HCT116 (cell line): ENCODE measurements at regions not wholly inside any gene's neighbourhood (a gene's known extent, or its start where the extent isn't known, plus 50 kb on each side); places are given as distances from the start of the nearest gene placed in this dataset.
A peak's percentile ranks its signal among the peaks of the same experiment; 100 is the strongest.

Experiments used
- ATAC-seq: fragments of 200-7000 bp; cut with Tn5 transposase; 2 replicates; pipeline ENCODE4 v1.9.1; 2020; ENCODE audit warnings: mild to moderate bottlenecking, moderate library complexity
- BruUV-seq: library from RNA; stranded (reverse); fragments of 400-500 nt; replicated peaks from 2 replicates; lab custom pipeline; 2021; lab: Mats Ljungman, UMichigan
- CTCF ChIA-PET: fragments of 300-600 bp; sonication (Branson Sonifier 250); formaldehyde crosslinking; loops from one replicate; lab custom pipeline; 2021; ENCODE audit warnings: antibody characterized with exemption; lab: Charles Lee
- POLR2A ChIA-PET: fragments of 300-600, 350-600 bp; sonication (Branson Sonifier 250); formaldehyde crosslinking; loops from one replicate; lab custom pipeline; 2021; ENCODE audit warnings: antibody characterized with exemption; lab: Charles Lee
- RAD21 ChIA-PET, 2 experiments: fragments of 300-600 bp; sonication (Branson Sonifier 250); formaldehyde crosslinking; loops; one replicate each; lab custom pipeline; 2023; ENCODE audit warnings: low total read pairs in 2 of 2; ENCODE audit not compliant: uncharacterized antibody in 2 of 2, unreplicated experiment in 2 of 2, low non-redundant PET in 1 of 2; lab: Charles Lee
- DNase-seq: peaks from one replicate; pipeline ENCODE4 v3.0.0-alpha.2; 2010; ENCODE audit warnings: low read depth, low spot score
- H2AFZ ChIP-seq: fragments of 200-600 bp; shearing (Covaris generic), sonication (generic); 2 replicates; pipeline ENCODE4 v1.6.1; 2017; ENCODE audit warnings: low read depth, mixed run types, mixed read lengths, antibody characterized with exemption, low read length; ENCODE audit not compliant: poor library complexity, severe bottlenecking
- H3K27ac ChIP-seq: 2 replicates; pipeline ENCODE4 v1.5.1; 2012; ENCODE audit warnings: low read depth, low read length
- H3K27me3 ChIP-seq: fragments of 200-600 bp; sonication (generic); 2 replicates; pipeline ENCODE4 v1.6.1; 2016; ENCODE audit warnings: mixed run types, low read length, mixed read lengths; ENCODE audit not compliant: insufficient read depth
- H3K36me3 ChIP-seq, 2 experiments: fragments of 200-500 bp in 1 of 2; fragments of 200-600 bp in 1 of 2; sonication (Bioruptor generic) in 1 of 2; sonication (generic) in 1 of 2; 2 replicates each; pipeline versions ENCODE4 v1.5.1 to v1.6.1; 2014 to 2016; ENCODE audit warnings: low read length in 2 of 2, inconsistent platforms in 1 of 2, mixed read lengths in 1 of 2, mixed run types in 1 of 2; ENCODE audit not compliant: insufficient read depth in 2 of 2, control insufficient read depth in 1 of 2
- H3K4me1 ChIP-seq, 2 experiments: fragments of 200-600 bp in 1 of 2; sonication (generic) in 1 of 2; 2 replicates each; pipeline versions ENCODE4 v1.5.1 to v1.6.1; 2012 to 2017; ENCODE audit warnings: low read length in 2 of 2, inconsistent platforms in 1 of 2, mild to moderate bottlenecking in 1 of 2, mixed read lengths in 1 of 2, mixed run types in 1 of 2, moderate library complexity in 1 of 2; ENCODE audit not compliant: insufficient read depth in 2 of 2, control insufficient read depth in 1 of 2
- H3K4me2 ChIP-seq: fragments of 200-600 bp; sonication (generic); 2 replicates; pipeline ENCODE4 v1.6.1; 2017; ENCODE audit warnings: mixed run types, low read length, mixed read lengths
- H3K4me3 ChIP-seq, 2 experiments: fragments of 200-600 bp in 1 of 2; sonication (generic) in 1 of 2; replicated peaks in 1 of 2; 2 replicates each; pipeline ENCODE4 v1.5.1; 2011 to 2016; ENCODE audit warnings: low read length in 2 of 2, control low read depth in 1 of 2, low read depth in 1 of 2, mild to moderate bottlenecking in 1 of 2, mixed read lengths in 1 of 2, mixed run types in 1 of 2
- H3K79me2 ChIP-seq: fragments of 200-600 bp; sonication (generic); 2 replicates; pipeline ENCODE4 v1.6.1; 2017; ENCODE audit warnings: mild to moderate bottlenecking, mixed run types, low read length, moderate library complexity, mixed read lengths; ENCODE audit not compliant: insufficient read depth
- H3K9ac ChIP-seq: fragments of 200-600 bp; sonication (generic); 2 replicates; pipeline ENCODE4 v1.6.1; 2016; ENCODE audit warnings: low read length, mixed read lengths
- H3K9me2 ChIP-seq: fragments of 200-600 bp; sonication (generic), shearing (Covaris generic); 2 replicates; pipeline ENCODE4 v1.6.1; 2017; ENCODE audit warnings: mixed run types, mild to moderate bottlenecking, moderate library complexity; ENCODE audit not compliant: insufficient read depth
- H3K9me3 ChIP-seq, 2 experiments: fragments of 200-500 bp in 1 of 2; fragments of 200-600 bp in 1 of 2; sonication (Bioruptor generic) in 1 of 2; sonication (generic) in 1 of 2; 2 replicates each; pipeline ENCODE4 v1.6.1; 2014 to 2017; ENCODE audit warnings: low read length in 2 of 2, mixed read lengths in 2 of 2, inconsistent platforms in 1 of 2, low read depth in 1 of 2, mild to moderate bottlenecking in 1 of 2, mixed run types in 1 of 2, moderate library complexity in 1 of 2; ENCODE audit not compliant: control insufficient read depth in 1 of 2, insufficient read depth in 1 of 2
- H4K20me1 ChIP-seq: fragments of 200-600 bp; sonication (generic), shearing (Covaris generic); 2 replicates; pipeline ENCODE4 v1.6.1; 2017; ENCODE audit warnings: mixed run types, mild to moderate bottlenecking, moderate library complexity; ENCODE audit not compliant: insufficient read depth
- CBX3 ChIP-seq: IDR thresholded peaks from 2 replicates; pipeline ENCODE4 v1.6.1; 2012; ENCODE audit warnings: low read depth
- ELF1 ChIP-seq: IDR thresholded peaks from 2 replicates; pipeline ENCODE4 v1.6.1; 2012; ENCODE audit warnings: low read depth, borderline replicate concordance
- EZH2 ChIP-seq: fragments of 200-600 bp; sonication (generic); IDR thresholded peaks from 2 replicates; pipeline ENCODE4 v1.6.1; 2017; ENCODE audit warnings: antibody characterized with exemption, mixed run types
- JUND ChIP-seq: IDR thresholded peaks from 2 replicates; pipeline ENCODE4 v1.6.1; 2012
- POLR2A ChIP-seq: IDR thresholded peaks from 2 replicates; pipeline ENCODE4 v1.7.0; 2011; ENCODE audit warnings: borderline replicate concordance; ENCODE audit not compliant: insufficient read depth, insufficient read length; ENCODE audit errors: extremely low read depth
- RAD21 ChIP-seq: IDR thresholded peaks from 2 replicates; pipeline ENCODE4 v1.6.1; 2012; ENCODE audit warnings: low read depth, mild to moderate bottlenecking
- SP1 ChIP-seq: IDR thresholded peaks from 2 replicates; pipeline ENCODE4 v1.6.1; 2012; ENCODE audit warnings: low read depth
- SRF ChIP-seq: IDR thresholded peaks from 2 replicates; pipeline ENCODE4 v1.6.1; 2012; ENCODE audit warnings: low read depth
- TCF7L2 ChIP-seq: IDR thresholded peaks from 2 replicates; pipeline ENCODE4 v1.7.0; 2011; ENCODE audit warnings: borderline replicate concordance, inconsistent platforms; ENCODE audit not compliant: insufficient read depth, insufficient read length; ENCODE audit errors: extremely low read depth
- ZNF274 ChIP-seq: fragments of 200-500 bp; sonication (Bioruptor generic); IDR thresholded peaks from 2 replicates; pipeline ENCODE4 v1.6.1; 2014; ENCODE audit warnings: mild to moderate bottlenecking, low read depth, low read length, inconsistent platforms
- intact Hi-C: fragments of 100-400 bp; cut with micrococcal nuclease; formaldehyde crosslinking; loops from 2 replicates; pipeline ENCODE4 v1.10.0; 2022

DNA sequence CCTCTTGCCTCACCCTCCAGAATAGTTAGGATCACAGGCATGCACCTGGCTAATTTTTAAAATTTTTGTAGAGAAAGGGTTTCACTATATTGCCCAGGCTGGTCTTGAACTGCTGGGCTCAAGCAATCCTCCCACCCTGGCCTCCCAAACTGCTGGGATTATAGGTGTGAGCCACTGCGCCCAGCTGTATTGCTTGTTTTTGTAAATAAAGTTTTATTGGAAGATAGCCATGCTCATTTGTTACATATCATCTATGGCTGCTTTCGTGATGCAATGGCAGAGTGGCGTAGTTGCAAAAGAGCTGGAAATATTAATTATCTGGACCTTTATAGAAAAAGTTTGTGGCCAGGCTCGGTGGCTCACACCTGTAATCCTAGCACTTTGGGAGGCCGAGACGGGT, 109.4 kb upstream of the SPRED2 start:
- Histone ChIP-seq H3K79me2 (no peaks in the 10 kb centered on the region), H3K9ac (no peak overlapping the region), H2AFZ (no peak overlapping the region), H4K20me1 (no peaks in the 10 kb centered on the region)
- TF ChIP-seq SP1: no peak
- TF ChIP-seq ZNF274: no peak
- TF ChIP-seq, all 23 proteins: peak for 0
- Histone ChIP-seq H3K27me3 (no peaks in the 10 kb centered on the region), H3K4me3 (no peak overlapping the region), H3K4me1 (peaks cover 15 to 28% of the 10 kb centered on the region in 2 experiments), H3K27ac (no peak overlapping the region), H3K9me3 (no peaks in the 10 kb centered on the region), H3K36me3 (no peaks in the 10 kb centered on the region), H3K9me2 (no peaks in the 10 kb centered on the region), H3K4me2 (no peak overlapping the region)
- ATAC-seq: no peak
- ChIA-PET CTCF (no interaction called here), RAD21 (no interaction called here), POLR2A (no interaction called here)
- no TSS peak for BruUV-seq
- no peak for DNase-seq
- intact Hi-C loops: no loop called here

GRCh38 chr2:65539633-65540032, 107.2 kb upstream of the SPRED2 start:
- POLR2A ChIA-PET: no interaction called here

More at GRCh38 chr2:65539633-65540032, 107.2 kb upstream of the SPRED2 start:
- Histone ChIP-seq H3K36me3 (no peaks in the 10 kb centered on the region), H2AFZ (no peak overlapping the region), H4K20me1 (no peaks in the 10 kb centered on the region), H3K79me2 (no peaks in the 10 kb centered on the region), H3K4me1 (peaks cover 6 to 10% of the 10 kb centered on the region in 2 experiments), H3K27ac (no peak overlapping the region), H3K9me2 (no peaks in the 10 kb centered on the region), H3K27me3 (no peaks in the 10 kb centered on the region), H3K4me2 (no peak overlapping the region; the same call in 1 of the 2 replicates), H3K4me3 (no peak overlapping the region), H3K9me3 (no peaks in the 10 kb centered on the region), H3K9ac (no peak overlapping the region)
- CTCF ChIA-PET: no interaction called here
- TF ChIP-seq ELF1 (no peak), CBX3 (no peak), SRF (no peak), EZH2 (no peak), ZNF274 (no peak), SP1 (no peak), JUND (no peak), POLR2A (no peak), TCF7L2 (no peak), RAD21 (no peak)
- ATAC-seq: peak; percentile 58
- intact Hi-C loops: no loop called here
- no TSS peak for BruUV-seq
- RAD21 ChIA-PET: no interaction called here
- DNase-seq: no peak
